ENCODE measurements at regions not wholly inside any gene's neighbourhood (a gene's known extent, or its start where the extent isn't known, plus 50 kb on each side); places are given as distances from the start of the nearest gene placed in this dataset.

DNA sequence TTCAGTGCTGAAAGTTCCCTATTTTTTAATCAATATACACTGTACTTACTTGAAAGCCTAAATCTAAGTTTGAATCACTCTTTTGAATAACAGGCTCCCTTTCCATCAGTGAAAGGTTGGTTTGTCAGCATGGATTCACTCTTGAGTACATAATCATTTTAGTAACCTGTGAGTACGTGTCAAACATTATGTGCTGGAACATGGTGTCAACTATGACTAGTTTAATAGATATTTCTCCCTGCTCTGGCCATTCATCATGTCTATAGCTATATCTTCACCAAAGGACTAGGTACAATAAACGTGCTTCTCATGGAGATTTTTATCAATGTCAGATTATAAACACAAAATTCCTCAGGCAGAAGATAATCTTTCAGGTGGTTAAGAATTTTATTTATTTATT lies 61.7 kb upstream of the MDFIC start:
- TF ChIP-seq POLR2A (IDR thresholded peaks at IDR 0.05) (no peak), POLR2AphosphoS5 (IDR thresholded peaks at IDR 0.05) (no peak)
- TF ChIP-seq, protein P1, sequence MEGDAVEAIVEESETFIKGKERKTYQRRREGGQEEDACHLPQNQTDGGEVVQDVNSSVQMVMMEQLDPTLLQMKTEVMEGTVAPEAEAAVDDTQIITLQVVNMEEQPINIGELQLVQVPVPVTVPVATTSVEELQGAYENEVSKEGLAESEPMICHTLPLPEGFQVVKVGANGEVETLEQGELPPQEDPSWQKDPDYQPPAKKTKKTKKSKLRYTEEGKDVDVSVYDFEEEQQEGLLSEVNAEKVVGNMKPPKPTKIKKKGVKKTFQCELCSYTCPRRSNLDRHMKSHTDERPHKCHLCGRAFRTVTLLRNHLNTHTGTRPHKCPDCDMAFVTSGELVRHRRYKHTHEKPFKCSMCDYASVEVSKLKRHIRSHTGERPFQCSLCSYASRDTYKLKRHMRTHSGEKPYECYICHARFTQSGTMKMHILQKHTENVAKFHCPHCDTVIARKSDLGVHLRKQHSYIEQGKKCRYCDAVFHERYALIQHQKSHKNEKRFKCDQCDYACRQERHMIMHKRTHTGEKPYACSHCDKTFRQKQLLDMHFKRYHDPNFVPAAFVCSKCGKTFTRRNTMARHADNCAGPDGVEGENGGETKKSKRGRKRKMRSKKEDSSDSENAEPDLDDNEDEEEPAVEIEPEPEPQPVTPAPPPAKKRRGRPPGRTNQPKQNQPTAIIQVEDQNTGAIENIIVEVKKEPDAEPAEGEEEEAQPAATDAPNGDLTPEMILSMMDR (IDR thresholded peaks at IDR 0.05 in 8 of 11, conservative IDR thresholded peaks at IDR 0.05 in 3 of 11) = no peak

Data from spleen (tissue), 7 donors.